PC-9 (cell line): ENCODE measurements at regions not wholly inside any gene's neighbourhood (a gene's known extent, or its start where the extent isn't known, plus 50 kb on each side); places are given as distances from the start of the nearest gene placed in this dataset.

Experiments
- EZH2 ChIP-seq: fragments of 200-600 bp; sonication (generic); IDR thresholded peaks from 2 replicates; pipeline ENCODE4 v1.8.0; 2017; ENCODE audit warnings: antibody characterized with exemption, low read depth
- TF ChIP-seq, protein P1 (sequence below): fragments of 200-600 bp; sonication (generic); conservative IDR thresholded peaks from 2 replicates; pipeline ENCODE4 v1.6.1; 2017; ENCODE audit warnings: mixed run types, antibody characterized with exemption, mild to moderate bottlenecking, moderate library complexity

DNA sequence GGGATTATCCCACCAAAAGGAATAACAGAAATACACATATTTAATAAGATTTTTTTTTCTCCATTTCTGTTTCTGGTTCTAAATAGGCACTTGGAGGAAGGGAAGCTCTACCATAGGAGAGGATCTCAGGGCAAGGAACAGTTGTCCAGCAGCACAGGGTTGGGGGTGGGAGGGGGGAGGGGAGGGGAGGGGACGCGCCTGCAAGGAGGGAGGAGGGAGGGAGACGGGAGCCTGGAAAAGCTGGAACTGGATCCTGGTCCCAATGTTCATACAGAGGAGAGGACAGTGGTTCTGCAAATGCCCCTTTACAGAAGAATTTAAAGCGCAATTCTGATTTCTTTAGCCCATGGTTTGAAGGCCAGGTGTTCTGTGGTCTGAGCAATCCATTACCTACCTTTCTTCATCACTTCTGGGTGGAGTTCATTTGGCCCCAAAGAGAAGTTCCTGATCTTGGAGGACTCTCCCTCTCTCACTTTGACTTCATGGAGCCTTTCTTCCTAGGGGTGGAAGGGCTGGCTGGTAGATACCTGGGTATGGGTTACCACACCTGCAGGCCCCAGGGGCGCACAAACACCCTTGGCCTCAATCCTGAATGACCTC is 348.9 kb upstream of the NCAM1 start:
- TF ChIP-seq, protein P1, sequence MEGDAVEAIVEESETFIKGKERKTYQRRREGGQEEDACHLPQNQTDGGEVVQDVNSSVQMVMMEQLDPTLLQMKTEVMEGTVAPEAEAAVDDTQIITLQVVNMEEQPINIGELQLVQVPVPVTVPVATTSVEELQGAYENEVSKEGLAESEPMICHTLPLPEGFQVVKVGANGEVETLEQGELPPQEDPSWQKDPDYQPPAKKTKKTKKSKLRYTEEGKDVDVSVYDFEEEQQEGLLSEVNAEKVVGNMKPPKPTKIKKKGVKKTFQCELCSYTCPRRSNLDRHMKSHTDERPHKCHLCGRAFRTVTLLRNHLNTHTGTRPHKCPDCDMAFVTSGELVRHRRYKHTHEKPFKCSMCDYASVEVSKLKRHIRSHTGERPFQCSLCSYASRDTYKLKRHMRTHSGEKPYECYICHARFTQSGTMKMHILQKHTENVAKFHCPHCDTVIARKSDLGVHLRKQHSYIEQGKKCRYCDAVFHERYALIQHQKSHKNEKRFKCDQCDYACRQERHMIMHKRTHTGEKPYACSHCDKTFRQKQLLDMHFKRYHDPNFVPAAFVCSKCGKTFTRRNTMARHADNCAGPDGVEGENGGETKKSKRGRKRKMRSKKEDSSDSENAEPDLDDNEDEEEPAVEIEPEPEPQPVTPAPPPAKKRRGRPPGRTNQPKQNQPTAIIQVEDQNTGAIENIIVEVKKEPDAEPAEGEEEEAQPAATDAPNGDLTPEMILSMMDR: no peak
- TF ChIP-seq EZH2: no peak
